ENCODE measurements at regions not wholly inside any gene's neighbourhood (a gene's known extent, or its start where the extent isn't known, plus 50 kb on each side); places are given as distances from the start of the nearest gene placed in this dataset.

DNA sequence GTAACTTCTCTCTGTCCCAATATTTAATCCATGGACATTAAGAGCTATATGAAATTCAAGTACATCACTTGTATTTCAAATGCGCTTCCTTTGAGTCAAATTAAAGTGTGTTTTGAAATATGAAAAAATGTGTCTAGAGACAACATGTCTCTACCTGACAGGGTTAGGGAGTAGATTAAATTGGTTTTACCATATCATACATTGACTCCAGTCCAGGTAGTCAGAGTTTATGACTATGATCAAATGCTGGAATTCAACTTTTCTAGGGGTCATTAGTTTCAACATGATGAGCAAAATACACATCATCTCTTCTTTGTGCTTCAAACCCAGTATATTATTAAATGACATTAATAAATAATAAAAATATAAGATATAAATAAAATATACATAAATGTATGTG, 259.2 kb downstream of the CDH10 start:
- DNase-seq: no peak

DNA sequence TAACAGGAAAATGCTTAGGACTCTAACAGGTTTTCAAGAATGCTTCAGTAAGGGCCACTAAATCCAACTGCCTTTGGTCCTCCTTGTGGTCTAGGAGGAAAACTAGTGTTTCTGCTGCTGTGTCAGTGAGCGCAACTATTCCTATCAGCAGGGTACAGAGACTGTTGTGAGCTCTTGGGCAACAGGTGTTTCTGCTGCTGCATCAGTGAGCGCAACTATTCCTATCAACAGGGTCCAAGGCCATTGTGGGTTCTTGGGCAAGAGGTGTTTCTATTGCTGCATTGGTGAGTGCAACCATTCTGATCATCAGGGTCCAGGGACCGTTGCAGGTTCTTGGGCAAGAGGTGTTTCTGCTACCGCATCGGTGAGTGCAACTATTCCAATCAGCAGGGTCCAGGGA, 256.3 kb downstream of the CDH10 start:
- DNase-seq: no peak

DNA sequence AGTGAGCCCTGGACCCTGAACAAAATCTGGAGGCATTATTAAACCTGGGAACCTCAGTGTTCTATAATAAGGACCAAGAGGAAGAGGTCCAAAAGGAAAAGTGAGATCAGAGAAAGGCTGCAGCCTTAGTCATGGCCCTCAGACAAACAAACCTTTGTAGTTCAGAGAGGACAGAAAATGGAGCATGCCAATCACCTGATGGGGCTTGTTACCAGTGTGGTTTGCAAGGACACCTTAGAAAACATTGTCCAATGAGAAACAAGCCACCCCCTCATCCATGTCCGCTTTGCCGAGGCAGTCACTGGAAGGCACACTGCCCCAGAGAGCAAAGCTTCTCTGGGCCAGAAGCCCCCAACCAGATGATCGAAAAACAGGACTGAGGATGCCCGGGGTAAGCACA, 254.8 kb downstream of the CDH10 start:
- no peak for DNase-seq

DNA sequence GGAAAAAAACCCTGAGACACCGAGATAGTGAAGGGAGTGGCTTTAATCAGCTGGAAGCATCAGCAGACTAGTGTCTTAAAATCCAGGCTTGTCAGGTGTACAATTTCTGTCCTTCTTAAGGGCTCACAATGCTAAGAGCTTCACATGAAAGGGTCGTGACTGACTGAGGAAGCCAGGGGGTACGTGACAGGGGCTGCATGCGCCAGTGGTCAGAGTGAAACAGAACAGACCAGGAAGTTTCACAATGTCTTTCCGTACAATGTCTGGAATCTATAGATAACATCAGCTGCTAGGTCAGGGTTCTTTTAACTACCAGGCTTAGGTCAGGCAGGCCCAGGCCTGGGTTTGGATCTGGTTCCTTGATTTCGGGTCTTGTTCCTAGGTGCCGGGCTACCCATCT, 253.0 kb downstream of the CDH10 start:
- DNase-seq: no peak

DNA sequence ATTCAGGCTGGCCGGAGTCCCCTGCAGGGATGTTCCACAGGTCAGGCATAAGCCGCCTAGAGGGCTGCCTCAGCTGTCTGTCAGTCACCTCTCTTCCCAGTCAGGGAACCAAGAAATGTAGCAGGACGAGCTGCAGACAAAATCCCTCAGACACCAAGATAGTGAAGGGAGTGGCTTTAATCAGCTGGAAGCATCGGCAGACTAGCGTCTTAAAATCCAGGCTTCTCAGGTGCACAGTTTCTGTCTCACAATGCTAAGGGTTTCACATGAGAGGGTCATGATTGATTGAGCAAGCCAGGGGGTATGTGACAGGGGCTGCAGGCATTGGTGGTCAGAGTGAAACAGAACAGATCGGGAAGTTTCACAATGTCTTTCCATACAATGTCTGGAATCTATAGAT, 247.2 kb downstream of the CDH10 start:
- DNase-seq: no peak

DNA sequence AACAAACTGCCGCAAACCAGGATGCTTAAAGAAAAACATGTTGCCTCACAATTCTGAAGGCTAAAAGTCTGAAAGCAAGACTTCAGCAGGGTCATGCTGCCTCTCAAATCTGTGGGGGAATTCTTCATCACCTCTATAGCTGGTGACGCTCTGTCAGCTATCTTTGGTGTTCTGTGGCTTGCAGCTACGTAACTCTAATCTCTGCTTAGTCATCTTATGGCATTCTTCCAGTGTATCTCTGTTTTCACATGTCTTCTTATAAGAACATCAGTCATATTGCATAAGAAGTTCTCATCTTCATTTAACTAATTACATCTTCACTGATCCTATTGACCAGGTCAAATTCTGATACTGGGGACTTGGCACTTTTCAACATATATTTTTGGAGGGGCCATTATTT, 243.0 kb downstream of the CDH10 start:
- no peak for DNase-seq

DNA sequence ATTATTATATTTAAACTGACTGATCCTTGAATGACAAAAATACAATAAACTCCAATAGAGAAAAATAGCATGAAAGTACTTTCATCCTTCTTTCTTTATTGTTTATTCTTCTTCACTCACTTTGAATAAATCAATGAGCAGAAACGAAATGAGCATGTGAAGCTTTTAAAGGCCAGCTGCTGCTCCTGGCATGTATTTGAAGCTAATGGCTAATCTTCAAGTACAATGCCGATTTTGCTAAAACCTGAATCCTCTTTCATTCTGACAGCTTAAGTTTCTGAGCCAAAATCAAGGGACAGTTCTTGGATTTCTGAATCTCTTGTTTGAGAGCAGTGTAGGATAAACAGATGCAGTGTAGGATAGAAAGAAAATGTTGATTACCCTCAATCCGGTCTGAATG, 237.3 kb downstream of the CDH10 start:
- no peak for DNase-seq

DNA sequence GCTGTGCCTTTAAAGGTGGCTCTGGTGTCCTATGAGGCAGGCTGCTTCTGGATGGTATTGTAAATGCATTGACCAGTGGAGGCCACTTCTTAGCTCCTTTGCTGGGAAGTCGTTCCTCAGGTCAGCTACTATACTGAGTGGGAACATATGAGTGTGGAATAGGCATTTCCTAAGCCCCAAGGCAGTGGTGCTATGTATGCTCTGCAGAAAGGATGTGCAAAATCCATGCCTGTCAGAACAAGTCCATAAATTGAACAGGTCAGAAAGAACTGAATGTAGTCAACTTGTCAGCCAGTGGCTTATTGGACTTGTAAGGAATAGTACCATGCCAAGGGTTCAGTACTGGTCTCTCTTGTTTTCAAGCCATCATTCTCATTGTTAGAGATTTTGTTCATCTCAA, 216.4 kb downstream of the CDH10 start:
- no peak for DNase-seq

DNA sequence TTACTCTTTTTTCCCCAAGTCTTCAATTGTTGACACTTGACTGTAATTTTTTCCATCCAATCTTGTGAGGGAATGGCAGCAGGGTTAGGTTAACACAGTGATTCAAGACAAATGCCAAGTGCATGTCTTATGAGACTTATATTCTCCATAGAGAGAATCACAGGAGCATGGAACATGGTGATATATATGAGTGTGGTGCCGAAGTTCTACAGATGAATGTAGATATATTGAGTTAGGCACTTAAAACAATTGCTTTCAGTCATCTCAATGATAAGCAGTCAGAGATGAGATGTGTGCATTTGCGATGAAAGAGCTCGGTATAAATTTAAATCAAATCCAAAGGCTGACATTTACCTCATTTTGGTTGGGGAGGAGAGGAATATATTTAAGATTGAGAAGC, 211.2 kb downstream of the CDH10 start:
- DNase-seq: no peak

All from activated T-cell treated with anti-CD3 and anti-CD28 coated beads, Interleukin-2, amount 50 U/mL, for 48 hours (primary cell).